ENCODE measurements at regions not wholly inside any gene's neighbourhood (a gene's known extent, or its start where the extent isn't known, plus 50 kb on each side); places are given as distances from the start of the nearest gene placed in this dataset.

DNA sequence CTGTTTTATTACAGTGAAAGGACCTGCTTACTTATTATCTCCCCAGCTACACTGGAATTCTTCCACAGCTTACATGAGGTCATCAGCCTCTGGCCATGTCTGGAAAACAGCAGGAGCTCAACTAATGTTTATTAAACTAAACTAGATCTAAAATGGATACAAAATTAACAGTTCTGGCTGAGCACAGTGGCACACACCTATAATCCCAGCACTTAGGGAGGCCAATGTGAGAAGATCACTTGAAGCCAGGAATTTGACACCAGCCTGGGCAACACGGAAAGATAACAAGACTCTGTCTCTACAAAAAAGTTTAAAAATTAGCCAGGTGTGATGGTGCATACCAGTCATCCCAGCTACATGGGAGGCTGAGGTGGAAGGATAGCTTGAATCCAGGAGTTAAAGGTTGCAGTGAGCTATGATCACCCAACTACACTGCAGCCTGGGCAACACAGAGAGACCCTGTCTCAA lies 220.8 kb upstream of the MARCKS start:
- no peak for DNase-seq (ENCODE audit: low read depth in 2 of 2)

- no peak for DNase-seq (ENCODE audit: low read depth in 2 of 2)
Measured at GRCh38 chr6:113640051-113640450, 217.1 kb upstream of the MARCKS start.

GRCh38 chr6:113642001-113642713 lies 215.0 kb upstream of the MARCKS start:
- no peak for DNase-seq (ENCODE audit: low read depth in 2 of 2)

DNA sequence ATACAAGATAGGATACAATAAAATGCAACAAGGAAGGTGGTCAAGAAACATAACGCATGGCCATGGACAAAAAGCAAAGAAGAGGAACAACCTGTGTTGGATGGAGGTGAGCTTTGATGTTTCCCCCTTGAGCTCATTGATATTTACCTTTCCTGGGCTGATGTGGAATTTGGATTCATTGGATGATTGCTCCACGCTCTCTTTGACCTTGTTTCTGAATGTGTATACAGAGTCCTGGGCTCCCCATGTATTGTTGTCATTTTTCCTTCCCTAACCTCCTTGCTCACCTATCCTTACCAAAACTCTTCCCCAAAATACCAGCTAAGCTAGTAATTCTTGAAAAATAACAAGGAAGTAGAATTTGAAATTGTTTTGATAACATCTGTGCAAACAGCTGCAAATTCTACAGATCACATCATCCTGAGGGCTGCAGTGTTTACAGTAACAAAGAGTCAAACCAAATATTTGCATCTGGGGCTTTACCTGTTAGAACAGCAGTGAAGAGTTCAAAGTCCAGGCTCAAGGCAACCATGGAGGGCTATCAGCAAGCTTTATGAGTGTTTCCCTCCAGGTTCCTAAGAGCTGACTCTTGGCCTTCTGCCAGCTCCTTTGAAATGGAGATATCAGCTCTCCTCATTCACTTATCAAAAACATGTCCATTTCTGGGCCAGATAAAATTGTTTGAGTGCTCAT lies 214.3 kb upstream of the MARCKS start:
- no peak for DNase-seq (ENCODE audit: low read depth in 2 of 2)

- no peak for DNase-seq (ENCODE audit: low read depth in 2 of 2)
Measured at GRCh38 chr6:113643407-113643770, 213.8 kb upstream of the MARCKS start.

GRCh38 chr6:113644861-113645575 lies 212.1 kb upstream of the MARCKS start:
- DNase-seq (ENCODE audit: low read depth in 2 of 2) = no peak

DNA sequence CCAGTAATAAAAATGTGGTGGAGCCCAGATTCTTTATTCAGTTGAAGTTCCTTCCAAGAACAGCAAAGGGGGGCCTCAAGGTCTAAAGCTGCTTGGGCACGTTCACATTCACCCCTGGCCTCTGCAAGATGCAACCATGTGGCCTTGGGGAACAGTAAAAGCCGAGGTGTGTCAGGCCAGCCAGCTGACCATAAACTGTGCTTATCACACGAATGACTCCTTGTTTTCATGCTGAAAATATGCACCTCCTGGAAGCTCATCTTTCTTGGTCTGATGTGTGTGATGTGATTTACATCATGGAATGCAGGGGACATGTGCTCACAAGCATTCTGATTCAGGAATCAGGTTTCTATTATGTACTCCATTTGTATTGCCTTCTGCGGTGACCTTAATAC lies 211.6 kb upstream of the MARCKS start:
- DNase-seq (ENCODE audit: low read depth in 2 of 2) = no peak

DNA sequence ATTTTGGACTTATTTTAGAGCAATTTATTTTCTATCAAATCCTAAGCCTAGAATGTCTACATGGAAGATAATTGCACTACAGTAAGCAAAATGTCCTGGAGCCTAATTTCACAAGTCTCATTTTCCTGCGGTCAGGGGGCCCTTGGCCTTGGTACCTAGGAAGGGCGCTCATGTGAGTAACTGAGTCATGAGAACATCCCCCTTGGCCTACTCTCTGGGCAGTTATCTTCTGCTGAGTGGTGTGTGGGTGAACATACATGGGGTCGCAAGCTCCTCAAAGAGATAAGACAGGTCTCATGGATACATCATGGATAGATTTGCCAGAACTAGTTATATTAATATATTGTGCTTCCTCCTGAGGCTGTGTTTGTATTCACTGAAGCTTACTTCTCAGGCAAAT lies 211.2 kb upstream of the MARCKS start:
- no peak for DNase-seq (ENCODE audit: low read depth in 2 of 2)

DNA sequence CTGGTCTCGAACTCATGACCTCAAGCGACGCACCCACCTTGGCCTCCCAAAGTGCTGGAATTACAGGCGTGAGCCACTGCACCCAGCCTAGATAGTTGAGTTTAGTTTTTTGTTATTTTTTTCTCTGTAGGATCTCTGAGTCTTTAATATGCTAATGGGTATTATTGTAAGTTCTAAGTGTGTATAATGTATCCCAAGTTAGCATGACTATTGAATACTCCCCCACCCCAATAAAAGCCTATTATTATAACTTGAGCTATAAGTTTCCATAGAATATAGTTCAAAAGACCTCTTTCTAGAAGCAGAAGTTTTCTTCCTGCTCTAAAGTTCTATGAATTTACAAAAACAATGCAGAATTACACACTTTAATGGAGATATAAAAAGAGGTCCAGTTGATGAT lies 210.4 kb upstream of the MARCKS start:
- DNase-seq (ENCODE audit: low read depth in 2 of 2) = no peak

GRCh38 chr6:113647143-113647889 lies 209.8 kb upstream of the MARCKS start:
- no peak for DNase-seq (ENCODE audit: low read depth in 2 of 2)

DNA sequence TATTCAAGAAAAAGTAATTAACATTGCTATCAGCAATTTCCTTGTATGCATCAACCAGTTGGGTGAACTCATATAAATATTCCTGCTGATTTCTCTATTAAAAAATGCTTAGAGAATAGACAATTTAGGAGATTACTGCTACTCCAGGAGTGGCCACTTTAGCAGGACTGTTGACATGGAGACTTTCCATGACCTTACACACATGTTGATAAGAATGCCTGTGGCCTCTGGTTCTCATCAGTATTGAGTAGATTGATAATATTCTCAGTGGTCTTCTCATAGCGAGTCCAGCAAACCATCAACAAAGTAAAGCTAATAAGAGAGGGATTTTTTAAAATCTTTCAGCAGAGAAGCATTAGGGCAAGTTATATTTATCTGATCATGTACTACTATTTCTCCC lies 208.4 kb upstream of the MARCKS start:
- no peak for DNase-seq (ENCODE audit: low read depth in 2 of 2)

GRCh38 chr6:113649276-113649675 lies 207.9 kb upstream of the MARCKS start:
- DNase-seq (ENCODE audit: low read depth in 2 of 2) = no peak

GRCh38 chr6:113649880-113650609 lies 207.1 kb upstream of the MARCKS start:
- DNase-seq (ENCODE audit: low read depth in 2 of 2) = no peak

GRCh38 chr6:113650610-113650979 lies 206.6 kb upstream of the MARCKS start:
- no peak for DNase-seq (ENCODE audit: low read depth in 2 of 2)

GRCh38 chr6:113651120-113651519 lies 206.0 kb upstream of the MARCKS start:
- DNase-seq (ENCODE audit: low read depth in 2 of 2) = no peak

DNA sequence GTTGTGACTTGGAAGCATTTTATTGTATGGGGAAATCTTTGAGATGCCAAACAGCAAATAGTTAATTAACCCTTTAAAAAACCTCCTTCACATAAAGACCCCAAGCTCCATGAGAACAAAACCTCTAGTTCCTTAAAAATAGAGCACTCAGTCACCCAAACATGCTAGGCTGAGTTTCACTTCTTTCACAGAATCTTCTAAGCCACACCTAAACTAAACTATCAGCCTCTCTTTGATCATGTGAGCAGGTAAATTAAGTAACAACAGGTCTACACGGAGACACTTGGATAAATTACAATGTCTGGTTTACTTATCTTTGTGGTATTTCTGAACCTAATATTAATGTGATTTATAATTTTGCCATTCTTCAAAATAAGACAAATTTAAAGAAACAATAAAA lies 205.2 kb upstream of the MARCKS start:
- DNase-seq (ENCODE audit: low read depth in 2 of 2) = no peak

- no peak for DNase-seq (ENCODE audit: low read depth in 2 of 2)
Measured at GRCh38 chr6:113653275-113653674, 203.9 kb upstream of the MARCKS start.

GRCh38 chr6:113654396-113654795 lies 202.7 kb upstream of the MARCKS start:
- no peak for DNase-seq (ENCODE audit: low read depth in 2 of 2)

- no peak for DNase-seq (ENCODE audit: low read depth in 2 of 2)
Measured at GRCh38 chr6:113655761-113656160, 201.4 kb upstream of the MARCKS start.

DNA sequence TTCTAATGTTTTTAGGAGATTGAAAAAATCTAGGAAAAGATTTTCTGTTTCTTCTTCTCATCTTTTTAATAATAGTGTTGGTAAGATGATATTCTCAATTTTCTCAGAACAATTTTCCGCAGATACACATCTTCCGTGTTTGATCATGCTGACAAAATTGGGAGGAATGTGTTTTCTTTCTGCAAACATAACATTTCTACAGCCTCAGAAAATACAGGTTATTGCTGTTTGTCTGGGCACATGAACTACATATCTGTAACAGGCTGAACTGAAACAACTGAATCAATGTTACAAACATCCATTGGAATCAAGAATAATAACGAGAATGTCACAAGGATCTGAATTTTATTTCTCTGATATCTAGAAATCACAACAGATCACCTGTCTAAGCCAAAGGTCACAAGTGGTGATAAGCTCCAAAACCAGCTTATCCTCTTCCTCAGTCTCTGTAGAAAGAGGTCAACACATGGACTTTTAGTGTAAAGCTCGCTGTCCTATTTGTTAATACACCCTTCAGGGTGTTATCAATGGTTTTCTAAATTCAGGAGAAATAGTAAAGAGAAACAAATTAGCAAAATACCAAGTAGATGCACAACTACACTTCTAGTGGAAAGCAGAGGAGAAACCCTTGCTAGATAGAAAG lies 197.3 kb upstream of the MARCKS start:
- no peak for DNase-seq (ENCODE audit: low read depth in 2 of 2)

- no peak for DNase-seq (ENCODE audit: low read depth in 2 of 2)
Measured at GRCh38 chr6:113660819-113661218, 196.3 kb upstream of the MARCKS start.

Measured in stimulated activated CD4-positive, alpha-beta T cell treated with anti-CD3 and anti-CD28 coated beads, Interleukin-1b, Interleukin-23, amount 100 ng/mL, for 4 hours (primary cell).